ENCODE measurements at regions not wholly inside any gene's neighbourhood (a gene's known extent, or its start where the extent isn't known, plus 50 kb on each side); places are given as distances from the start of the nearest gene placed in this dataset.

GRCh38 chr15:53320816-53321215, 438.6 kb downstream of the WDR72 start (continued):
- no peak for TF ChIP-seq RFX5 (IDR thresholded peaks at IDR 0.05; ENCODE audit: low read length)
- no peak for TF ChIP-seq SMC3 (IDR thresholded peaks at IDR 0.05; ENCODE audit: low read depth, low read length)

DNA sequence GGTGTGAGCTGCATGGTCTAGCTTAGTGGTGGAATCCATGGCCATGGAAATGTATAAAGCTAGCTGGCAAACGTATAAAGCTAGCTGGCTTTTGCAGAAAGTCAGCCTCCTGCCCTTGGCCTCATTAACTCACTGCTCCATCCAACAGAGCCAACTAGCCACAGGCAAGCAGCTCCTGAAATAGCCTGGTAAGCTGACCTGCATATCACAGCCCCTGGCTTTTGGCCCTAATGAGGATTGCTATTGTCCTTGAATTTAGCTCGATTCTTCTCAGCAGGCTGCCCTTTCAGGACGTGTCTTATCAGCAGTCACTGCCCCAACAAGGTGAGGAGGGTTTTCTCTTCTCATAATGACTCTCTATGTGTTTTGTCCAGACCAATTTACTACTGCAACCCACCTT, 446.8 kb downstream of the WDR72 start:
- H3K27me3 ChIP-seq (ENCODE audit: insufficient read depth), result no peaks in the 10 kb centered on the region
- no peak overlapping the region for H3K27ac ChIP-seq (ENCODE audit: low read depth in 2 of 2, low read length in 1 of 2)
- H3K79me2 ChIP-seq (ENCODE audit: insufficient read depth), result no peaks in the 10 kb centered on the region
- TF ChIP-seq ZBTB33 (IDR thresholded peaks at IDR 0.05; ENCODE audit: borderline replicate concordance, low read depth), result no peak
- TF ChIP-seq GATA2 (CRISPR knock-in tag; IDR thresholded peaks at IDR 0.05), result no peak
- TF ChIP-seq MEF2A (IDR thresholded peaks at IDR 0.05; ENCODE audit: borderline replicate concordance, low read depth), result no peak
- no peak for TF ChIP-seq TEAD4 (IDR thresholded peaks at IDR 0.05; ENCODE audit: borderline replicate concordance, insufficient read depth)
- TF ChIP-seq FOSL2 (IDR thresholded peaks at IDR 0.05; ENCODE audit: borderline replicate concordance, low read depth), result no peak
- TF ChIP-seq CTCF (IDR thresholded peaks at IDR 0.05), result no peak
- no peak for TF ChIP-seq NRF1 (IDR thresholded peaks at IDR 0.05; ENCODE audit: low read depth, low read length)
- no peak for TF ChIP-seq ELF1 (IDR thresholded peaks at IDR 0.05)
- TF ChIP-seq EZH2phosphoT487 (IDR thresholded peaks at IDR 0.05; ENCODE audit: borderline replicate concordance, low read depth), result no peak
- TF ChIP-seq CHD2 (IDR thresholded peaks at IDR 0.05; ENCODE audit: low read length, partially characterized antibody), result no peak
- TF ChIP-seq, protein P1, sequence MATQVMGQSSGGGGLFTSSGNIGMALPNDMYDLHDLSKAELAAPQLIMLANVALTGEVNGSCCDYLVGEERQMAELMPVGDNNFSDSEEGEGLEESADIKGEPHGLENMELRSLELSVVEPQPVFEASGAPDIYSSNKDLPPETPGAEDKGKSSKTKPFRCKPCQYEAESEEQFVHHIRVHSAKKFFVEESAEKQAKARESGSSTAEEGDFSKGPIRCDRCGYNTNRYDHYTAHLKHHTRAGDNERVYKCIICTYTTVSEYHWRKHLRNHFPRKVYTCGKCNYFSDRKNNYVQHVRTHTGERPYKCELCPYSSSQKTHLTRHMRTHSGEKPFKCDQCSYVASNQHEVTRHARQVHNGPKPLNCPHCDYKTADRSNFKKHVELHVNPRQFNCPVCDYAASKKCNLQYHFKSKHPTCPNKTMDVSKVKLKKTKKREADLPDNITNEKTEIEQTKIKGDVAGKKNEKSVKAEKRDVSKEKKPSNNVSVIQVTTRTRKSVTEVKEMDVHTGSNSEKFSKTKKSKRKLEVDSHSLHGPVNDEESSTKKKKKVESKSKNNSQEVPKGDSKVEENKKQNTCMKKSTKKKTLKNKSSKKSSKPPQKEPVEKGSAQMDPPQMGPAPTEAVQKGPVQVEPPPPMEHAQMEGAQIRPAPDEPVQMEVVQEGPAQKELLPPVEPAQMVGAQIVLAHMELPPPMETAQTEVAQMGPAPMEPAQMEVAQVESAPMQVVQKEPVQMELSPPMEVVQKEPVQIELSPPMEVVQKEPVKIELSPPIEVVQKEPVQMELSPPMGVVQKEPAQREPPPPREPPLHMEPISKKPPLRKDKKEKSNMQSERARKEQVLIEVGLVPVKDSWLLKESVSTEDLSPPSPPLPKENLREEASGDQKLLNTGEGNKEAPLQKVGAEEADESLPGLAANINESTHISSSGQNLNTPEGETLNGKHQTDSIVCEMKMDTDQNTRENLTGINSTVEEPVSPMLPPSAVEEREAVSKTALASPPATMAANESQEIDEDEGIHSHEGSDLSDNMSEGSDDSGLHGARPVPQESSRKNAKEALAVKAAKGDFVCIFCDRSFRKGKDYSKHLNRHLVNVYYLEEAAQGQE (IDR thresholded peaks at IDR 0.05; ENCODE audit: low read depth, low read length), result no peak
- TF ChIP-seq RAD21 (IDR thresholded peaks at IDR 0.05; ENCODE audit: low read length), result no peak
- H3K36me3 ChIP-seq (replicated peaks in 1 of 2; ENCODE audit: control insufficient read depth in 1 of 2, insufficient read depth in 2 of 2, low read length in 1 of 2), result no peaks in the 10 kb centered on the region
- H3K9ac ChIP-seq, result no peak overlapping the region
- no peak overlapping the region for H3K4me3 ChIP-seq (ENCODE audit: low read depth in 2 of 2, low read length in 1 of 2)
- no peak overlapping the region for H3K4me2 ChIP-seq
- CTCF ChIA-PET, result no interaction called here
- POLR2A ChIA-PET, result no interaction called here
- no peaks in the 10 kb centered on the region for H4K20me1 ChIP-seq (ENCODE audit: insufficient read depth)
- no peak overlapping the region for H2AFZ ChIP-seq (ENCODE audit: low read depth)
- no peaks in the 10 kb centered on the region for H3K9me2 ChIP-seq
- DNase-seq, result no peak
- no peaks in the 10 kb centered on the region for H3K4me1 ChIP-seq (ENCODE audit: control insufficient read depth in 1 of 2, insufficient read depth in 2 of 2, low read depth in 1 of 2, low read length in 1 of 2)
- 0% methylated on average over 3 of the region's 3 CpGs for WGBS (ENCODE audit: low lambda C conversion rate)
- no peaks in the 10 kb centered on the region for H3F3A ChIP-seq (replicated peaks; ENCODE audit: insufficient read depth)
- no peaks in the 10 kb centered on the region for H3K9me3 ChIP-seq

All from SK-N-SH (cell line).